ENCODE measurements at regions not wholly inside any gene's neighbourhood (a gene's known extent, or its start where the extent isn't known, plus 50 kb on each side); places are given as distances from the start of the nearest gene placed in this dataset.
A peak's percentile ranks its signal among the peaks of the same experiment; 100 is the strongest.

DNA sequence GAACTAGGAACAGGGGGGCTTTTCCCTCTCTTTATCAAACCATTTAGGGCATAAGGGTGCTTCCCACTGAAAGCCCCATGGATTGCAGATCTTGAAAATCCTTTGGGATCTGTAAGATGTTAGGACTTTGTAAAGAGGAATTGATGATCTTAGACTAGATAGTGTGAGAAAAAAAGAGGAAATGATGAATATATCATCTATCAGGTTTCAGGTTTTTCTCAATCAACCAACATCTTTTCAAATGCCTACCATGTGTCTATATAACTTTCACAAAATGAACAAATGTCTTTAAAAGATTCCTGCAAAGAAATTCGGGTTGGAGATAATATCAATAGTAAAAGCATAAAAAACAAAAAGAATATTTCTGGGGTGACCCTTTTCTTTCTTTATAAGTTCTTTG lies 50.1 kb downstream of the KCNC4 start:
- TF ChIP-seq TAF1 (IDR thresholded peaks at IDR 0.05; ENCODE audit: low read depth, low read length) (no peak), SPI1 (IDR thresholded peaks at IDR 0.05; ENCODE audit: low read depth, low read length) (peak; percentile 48; the same call in 1 of the 2 replicates)

Data from GM12891 (cell line).